ENCODE measurements at regions not wholly inside any gene's neighbourhood (a gene's known extent, or its start where the extent isn't known, plus 50 kb on each side); places are given as distances from the start of the nearest gene placed in this dataset.

- TF ChIP-seq CTCF (IDR thresholded peaks at IDR 0.05; ENCODE audit: extremely low read depth in 1 of 2, insufficient read depth in 1 of 2, low read depth in 1 of 2, low read length in 2 of 2), result no peak
- TF ChIP-seq GATA2 (IDR thresholded peaks at IDR 0.05; ENCODE audit: insufficient read depth, insufficient read length, low read depth, low read length), result no peak
- no peak for TF ChIP-seq POLR2A (IDR thresholded peaks at IDR 0.05; ENCODE audit: low read depth, low read length)
- TF ChIP-seq MAX (IDR thresholded peaks at IDR 0.05; ENCODE audit: insufficient read depth, insufficient read length), result no peak
- no peak for TF ChIP-seq POLR2AphosphoS5 (IDR thresholded peaks at IDR 0.05; ENCODE audit: insufficient read depth, low read depth, low read length)
These were observed 507.5 kb downstream of the NR2F1-AS1 start for GRCh38 chr5:93073547-93073946.

Data from endothelial cell of umbilical vein (primary cell).